ENCODE measurements at regions not wholly inside any gene's neighbourhood (a gene's known extent, or its start where the extent isn't known, plus 50 kb on each side); places are given as distances from the start of the nearest gene placed in this dataset.

- DNase-seq, result no peak
Measured at GRCh38 chr1:239322369-239322768, 64.0 kb upstream of the CHRM3 start.

- no peak for DNase-seq
Measured at GRCh38 chr1:239321877-239322276, 64.5 kb upstream of the CHRM3 start.

- no peak for DNase-seq
Measured at GRCh38 chr1:239317948-239318347, 68.4 kb upstream of the CHRM3 start.

- no peak for DNase-seq
Measured at GRCh38 chr1:239315631-239316217, 70.6 kb upstream of the CHRM3 start.

GRCh38 chr1:239311331-239311730, 75.0 kb upstream of the CHRM3 start:
- DNase-seq, result no peak

- DNase-seq, result peak in 1 of 2 donors; percentile 14
Measured at GRCh38 chr1:239308701-239309333, 77.6 kb upstream of the CHRM3 start.

- DNase-seq, result no peak
Measured at GRCh38 chr1:239307886-239308285, 78.5 kb upstream of the CHRM3 start.

GRCh38 chr1:239306426-239306825, 79.9 kb upstream of the CHRM3 start:
- no peak for DNase-seq

GRCh38 chr1:239303289-239303688, 83.1 kb upstream of the CHRM3 start:
- DNase-seq, result no peak

- no peak for DNase-seq
Measured at GRCh38 chr1:239302696-239303095, 83.7 kb upstream of the CHRM3 start.

GRCh38 chr1:239301251-239301650, 85.1 kb upstream of the CHRM3 start:
- no peak for DNase-seq

- DNase-seq, result no peak
Measured at GRCh38 chr1:239297910-239298309, 88.5 kb upstream of the CHRM3 start.

- no peak for DNase-seq
Measured at GRCh38 chr1:239293350-239294110, 92.8 kb upstream of the CHRM3 start.

- DNase-seq, result no peak
Measured at GRCh38 chr1:239288820-239289554, 97.4 kb upstream of the CHRM3 start.

- no peak for DNase-seq
Measured at GRCh38 chr1:239287296-239287695, 99.1 kb upstream of the CHRM3 start.

GRCh38 chr1:239283216-239283615, 103.2 kb upstream of the CHRM3 start:
- no peak for DNase-seq

GRCh38 chr1:239282411-239282810, 104.0 kb upstream of the CHRM3 start:
- DNase-seq, result no peak

- DNase-seq, result no peak
Measured at GRCh38 chr1:239276051-239276450, 110.3 kb upstream of the CHRM3 start.

GRCh38 chr1:239274242-239274830, 112.0 kb upstream of the CHRM3 start:
- no peak for DNase-seq

GRCh38 chr1:239270509-239270908, 115.9 kb upstream of the CHRM3 start:
- no peak for DNase-seq

GRCh38 chr1:239269706-239270105, 116.7 kb upstream of the CHRM3 start:
- DNase-seq, result no peak

- no peak for DNase-seq
Measured at GRCh38 chr1:239268941-239269340, 117.4 kb upstream of the CHRM3 start.

- DNase-seq, result no peak
Measured at GRCh38 chr1:239268007-239268406, 118.4 kb upstream of the CHRM3 start.
